Osteoblast (primary cell): ENCODE measurements at regions not wholly inside any gene's neighbourhood (a gene's known extent, or its start where the extent isn't known, plus 50 kb on each side); places are given as distances from the start of the nearest gene placed in this dataset.

ENCODE experiments used
- DNase-seq: peaks from one replicate; pipeline ENCODE4 v3.0.0; 2011; ENCODE audit warnings: low spot score, mixed read lengths; ENCODE audit not compliant: insufficient read length; ENCODE audit errors: missing footprints
- H2AFZ ChIP-seq: 2 replicates; pipeline ENCODE4 v1.6.0; 2011; ENCODE audit warnings: mild to moderate bottlenecking, low read length
- H3K27ac ChIP-seq: 2 replicates; pipeline ENCODE4 v1.5.1; 2011; ENCODE audit warnings: mild to moderate bottlenecking, low read depth, low read length, moderate library complexity
- H3K27me3 ChIP-seq: 2 replicates; pipeline ENCODE4 v1.6.0; 2012; ENCODE audit warnings: mild to moderate bottlenecking, control low read depth, inconsistent platforms, low read length, moderate library complexity; ENCODE audit not compliant: insufficient read depth
- H3K36me3 ChIP-seq: 2 replicates; pipeline ENCODE4 v1.5.1; 2011; ENCODE audit warnings: mild to moderate bottlenecking, low read length, control low read depth, moderate library complexity; ENCODE audit not compliant: insufficient read depth
- H3K4me1 ChIP-seq: 2 replicates; pipeline ENCODE4 v1.5.1; 2011; ENCODE audit warnings: mild to moderate bottlenecking, low read length, control low read depth, moderate library complexity; ENCODE audit not compliant: insufficient read depth
- H3K4me2 ChIP-seq: 2 replicates; pipeline ENCODE4 v1.6.0; 2011; ENCODE audit warnings: mild to moderate bottlenecking, low read length; ENCODE audit not compliant: insufficient read depth
- H3K4me3 ChIP-seq: fragments of 200-600 bp; sonication (generic); 3 replicates; pipeline ENCODE4 v1.5.1; 2012; ENCODE audit warnings: mild to moderate bottlenecking, low read length, inconsistent platforms; ENCODE audit not compliant: insufficient read depth
- H3K79me2 ChIP-seq: 2 replicates; pipeline ENCODE4 v1.6.0; 2012; ENCODE audit warnings: mild to moderate bottlenecking, low read length, control low read depth, inconsistent platforms; ENCODE audit not compliant: insufficient read depth
- H3K9me3 ChIP-seq: 2 replicates; pipeline ENCODE4 v1.5.1; 2011; ENCODE audit warnings: low read depth, low read length, control low read depth
- H4K20me1 ChIP-seq: 2 replicates; pipeline ENCODE4 v1.6.0; 2012; ENCODE audit warnings: mild to moderate bottlenecking, low read length, control low read depth; ENCODE audit not compliant: insufficient read depth
- CTCF ChIP-seq: IDR thresholded peaks from 2 replicates; pipeline ENCODE4 v1.5.1; 2011; ENCODE audit warnings: mild to moderate bottlenecking, low read depth, low read length, moderate library complexity; ENCODE audit errors: extremely low read depth

- no peak for TF ChIP-seq CTCF
- no peak overlapping the region for H3K27ac ChIP-seq
- peaks cover 22% of the 10 kb centered on the region for H3K36me3 ChIP-seq
- H4K20me1 ChIP-seq = no peaks in the 10 kb centered on the region
- H2AFZ ChIP-seq = no peak overlapping the region
- no peaks in the 10 kb centered on the region for H3K9me3 ChIP-seq
- H3K4me3 ChIP-seq = no peak overlapping the region
- no peak for DNase-seq
- no peak overlapping the region for H3K4me2 ChIP-seq
- peaks cover 6% of the 10 kb centered on the region for H3K79me2 ChIP-seq
- no peaks in the 10 kb centered on the region for H3K4me1 ChIP-seq
- H3K27me3 ChIP-seq = no peaks in the 10 kb centered on the region
Measured at GRCh38 chr13:73703606-73704005, 430.6 kb downstream of the KLF12 start.

- no peaks in the 10 kb centered on the region for H3K9me3 ChIP-seq
- peaks cover 24% of the 10 kb centered on the region for H3K36me3 ChIP-seq
- H3K79me2 ChIP-seq = peaks cover 6% of the 10 kb centered on the region
- no peak overlapping the region for H3K4me3 ChIP-seq
- H3K4me2 ChIP-seq = no peak overlapping the region
- no peak for DNase-seq
- no peak for TF ChIP-seq CTCF
- H3K4me1 ChIP-seq = no peaks in the 10 kb centered on the region
- H3K27ac ChIP-seq = no peak overlapping the region
- no peak overlapping the region for H2AFZ ChIP-seq
- no peaks in the 10 kb centered on the region for H4K20me1 ChIP-seq
- H3K27me3 ChIP-seq = no peaks in the 10 kb centered on the region
Measured at GRCh38 chr13:73702419-73703071, 431.7 kb downstream of the KLF12 start.

- Histone ChIP-seq H3K79me2 (no peaks in the 10 kb centered on the region), H4K20me1 (no peaks in the 10 kb centered on the region), H3K27me3 (no peaks in the 10 kb centered on the region), H3K36me3 (peaks cover 16% of the 10 kb centered on the region), H3K4me3 (no peak overlapping the region), H3K27ac (no peak overlapping the region), H3K4me1 (no peaks in the 10 kb centered on the region), H3K9me3 (no peaks in the 10 kb centered on the region), H3K4me2 (no peak overlapping the region), H2AFZ (no peak overlapping the region)
- DNase-seq = no peak
- no peak for TF ChIP-seq CTCF
Measured at GRCh38 chr13:73701160-73701559, 433.0 kb downstream of the KLF12 start.

- TF ChIP-seq CTCF = no peak
- H2AFZ ChIP-seq = no peak overlapping the region
- no peak overlapping the region for H3K4me3 ChIP-seq
- H4K20me1 ChIP-seq = no peaks in the 10 kb centered on the region
- H3K4me2 ChIP-seq = no peak overlapping the region
- no peaks in the 10 kb centered on the region for H3K27me3 ChIP-seq
- H3K9me3 ChIP-seq = no peaks in the 10 kb centered on the region
- no peaks in the 10 kb centered on the region for H3K4me1 ChIP-seq
- H3K36me3 ChIP-seq = peaks cover 33% of the 10 kb centered on the region
- no peak overlapping the region for H3K27ac ChIP-seq
- H3K79me2 ChIP-seq = no peaks in the 10 kb centered on the region
- DNase-seq = no peak
Measured at GRCh38 chr13:73698859-73699258, 435.3 kb downstream of the KLF12 start.
